Endodermal cell (in vitro differentiated cells): ENCODE measurements at regions not wholly inside any gene's neighbourhood (a gene's known extent, or its start where the extent isn't known, plus 50 kb on each side); places are given as distances from the start of the nearest gene placed in this dataset.

Experiments used
- DNase-seq: peaks from one replicate; pipeline ENCODE4 v3.0.0-alpha.2; 2017
- H3K27ac ChIP-seq: 2 replicates; pipeline ENCODE4 v1.5.1; 2013; ENCODE audit warnings: mild to moderate bottlenecking, low read depth, low read length, moderate library complexity
- H3K27me3 ChIP-seq: 2 replicates; pipeline ENCODE4 v1.6.1; 2013; ENCODE audit warnings: mild to moderate bottlenecking, low read length, moderate library complexity; ENCODE audit not compliant: insufficient read depth, control insufficient read depth, poor library complexity, severe bottlenecking
- H3K36me3 ChIP-seq: 2 replicates; pipeline ENCODE4 v1.7.0; 2013; ENCODE audit warnings: mild to moderate bottlenecking, low read length, moderate library complexity; ENCODE audit not compliant: control insufficient read depth, insufficient read depth
- H3K4me1 ChIP-seq: one replicate; pipeline ENCODE4 v1.7.0; 2013; ENCODE audit warnings: low read length; ENCODE audit not compliant: control insufficient read depth, insufficient read depth
- H3K4me3 ChIP-seq: 2 replicates; pipeline ENCODE4 v1.5.1; 2013; ENCODE audit warnings: mild to moderate bottlenecking, low read length, moderate library complexity
- H3K9ac ChIP-seq: 2 replicates; pipeline ENCODE4 v1.6.1; 2013; ENCODE audit warnings: mild to moderate bottlenecking, low read length, moderate library complexity; ENCODE audit not compliant: poor library complexity, severe bottlenecking; ENCODE audit errors: extremely low read depth
- H3K9me3 ChIP-seq: 2 replicates; pipeline ENCODE4 v1.6.1; 2013; ENCODE audit warnings: mild to moderate bottlenecking, low read length, moderate library complexity; ENCODE audit not compliant: control insufficient read depth
- H3K27ac Mint-ChIP-seq: 2 replicates; pipeline ENCODE4 v1.8.0; 2020; ENCODE audit warnings: mixed read lengths
- H3K27me3 Mint-ChIP-seq: 2 replicates; pipeline ENCODE4 v1.8.0; 2021; ENCODE audit warnings: mild to moderate bottlenecking, mixed read lengths; ENCODE audit not compliant: insufficient read depth
- H3K36me3 Mint-ChIP-seq: 2 replicates; pipeline ENCODE4 v1.8.0; 2020; ENCODE audit warnings: low read depth, mixed read lengths
- H3K4me1 Mint-ChIP-seq: 2 replicates; pipeline ENCODE4 v1.8.0; 2020; ENCODE audit warnings: mixed read lengths
- H3K4me3 Mint-ChIP-seq: 2 replicates; pipeline ENCODE4 v1.8.0; 2020; ENCODE audit warnings: mild to moderate bottlenecking, moderate library complexity, mixed read lengths
- H3K9me3 Mint-ChIP-seq: 2 replicates; pipeline ENCODE4 v1.8.0; 2020; ENCODE audit warnings: mild to moderate bottlenecking, mixed read lengths
- CTCF ChIP-seq: fragments of 200-600 bp; sonication (generic); conservative IDR thresholded peaks from 2 replicates; pipeline ENCODE4 v1.5.0; 2021; ENCODE audit warnings: antibody characterized with exemption, mild to moderate bottlenecking
- WGBS, 2 experiments: methylation state at CpG; one replicate each; pipeline versions ENCODE4 v1.1.5 to v1.1.7; 2013; ENCODE audit warnings: missing lambda C conversion rate in 2 of 2, mixed read lengths in 1 of 2; ENCODE audit not compliant: insufficient coverage in 1 of 2, insufficient read length in 1 of 2; 5-methylcytosine and 5-hydroxymethylcytosine counted together

GRCh38 chr11:134517621-134518293, 105.7 kb upstream of the B3GAT1 start:
- Histone ChIP-seq H3K9me3 (no peaks in the 10 kb centered on the region), H3K9ac (no peak overlapping the region), H3K4me3 (no peak overlapping the region), H3K27me3 (peaks cover 6% of the 10 kb centered on the region), H3K36me3 (no peaks in the 10 kb centered on the region), H3K27ac (no peak overlapping the region), H3K4me1 (no peaks in the 10 kb centered on the region)
- Mint-ChIP-seq H3K36me3 (no peaks in the 10 kb centered on the region), H3K27me3 (peaks cover 13% of the 10 kb centered on the region), H3K27ac (no peak overlapping the region), H3K9me3 (no peaks in the 10 kb centered on the region), H3K4me1 (peaks cover 20% of the 10 kb centered on the region), H3K4me3 (no peak overlapping the region)
- 92 to 96% methylated on average over 9 to 14 of the region's 14 CpGs for WGBS, 2 experiments
- peak; percentile 9 for DNase-seq
- no peak for TF ChIP-seq CTCF

GRCh38 chr11:134517115-134517514, 105.1 kb upstream of the B3GAT1 start:
- no peaks in the 10 kb centered on the region for H3K9me3 Mint-ChIP-seq

GRCh38 chr11:134516529-134516928, 104.5 kb upstream of the B3GAT1 start:
- 69 to 82% methylated on average over 2 to 9 of the region's 9 CpGs for WGBS, 2 experiments
- Histone ChIP-seq H3K27ac (no peak overlapping the region), H3K36me3 (no peaks in the 10 kb centered on the region), H3K9me3 (no peaks in the 10 kb centered on the region), H3K27me3 (peaks cover 6% of the 10 kb centered on the region), H3K4me3 (no peak overlapping the region), H3K9ac (no peak overlapping the region), H3K4me1 (no peaks in the 10 kb centered on the region)
- peak; percentile 48 for DNase-seq
- TF ChIP-seq CTCF: no peak
- H3K4me3 Mint-ChIP-seq: no peak overlapping the region
- H3K36me3 Mint-ChIP-seq: no peaks in the 10 kb centered on the region
- peaks cover 19% of the 10 kb centered on the region for H3K4me1 Mint-ChIP-seq
- H3K9me3 Mint-ChIP-seq: no peaks in the 10 kb centered on the region
- H3K27me3 Mint-ChIP-seq: peaks cover 13% of the 10 kb centered on the region
- no peak overlapping the region for H3K27ac Mint-ChIP-seq

More at GRCh38 chr11:134517115-134517514, 105.1 kb upstream of the B3GAT1 start:
- Histone ChIP-seq H3K36me3 (no peaks in the 10 kb centered on the region), H3K4me1 (no peaks in the 10 kb centered on the region), H3K9me3 (no peaks in the 10 kb centered on the region), H3K27ac (no peak overlapping the region), H3K4me3 (no peak overlapping the region), H3K9ac (no peak overlapping the region), H3K27me3 (peaks cover 6% of the 10 kb centered on the region)
- Mint-ChIP-seq H3K27me3 (peaks cover 13% of the 10 kb centered on the region), H3K4me3 (no peak overlapping the region), H3K27ac (no peak overlapping the region), H3K4me1 (peaks cover 19% of the 10 kb centered on the region), H3K36me3 (no peaks in the 10 kb centered on the region)
- TF ChIP-seq CTCF: no peak
- no peak for DNase-seq
- 94 to 98% methylated on average over 6 of the region's 6 CpGs for WGBS, 2 experiments
